DND-41 (cell line): ENCODE measurements at regions not wholly inside any gene's neighbourhood (a gene's known extent, or its start where the extent isn't known, plus 50 kb on each side); places are given as distances from the start of the nearest gene placed in this dataset.

ENCODE experiments used
- ATAC-seq: fragments of 200-7000 bp; cut with Tn5 transposase; 3 replicates; pipeline ENCODE4 v1.9.1; 2021; ENCODE audit warnings: low read depth; ENCODE audit not compliant: insufficient read depth
- DNase-seq: peaks from one replicate; pipeline ENCODE4 v3.0.0-alpha.2; 2020
- H2AFZ ChIP-seq: 2 replicates; pipeline ENCODE4 v1.6.0; 2012; ENCODE audit warnings: low read depth, low read length
- H3K27ac ChIP-seq: 2 replicates; pipeline ENCODE4 v1.5.1; 2012; ENCODE audit warnings: low read length, inconsistent platforms
- H3K27me3 ChIP-seq: fragments of 200-600 bp; sonication (generic); 2 replicates; pipeline ENCODE4 v1.6.0; 2012; ENCODE audit warnings: low read length, mild to moderate bottlenecking, inconsistent platforms; ENCODE audit not compliant: insufficient read depth, poor library complexity
- H3K36me3 ChIP-seq: 2 replicates; pipeline ENCODE4 v1.5.1; 2012; ENCODE audit warnings: low read length, inconsistent platforms; ENCODE audit not compliant: insufficient read depth
- H3K4me1 ChIP-seq: 2 replicates; pipeline ENCODE4 v1.5.1; 2012; ENCODE audit warnings: mild to moderate bottlenecking, low read length; ENCODE audit not compliant: insufficient read depth
- H3K4me2 ChIP-seq: 2 replicates; pipeline ENCODE4 v1.6.0; 2012; ENCODE audit warnings: mild to moderate bottlenecking, moderate library complexity, low read length, inconsistent platforms; ENCODE audit not compliant: insufficient read depth
- H3K4me3 ChIP-seq, 2 experiments: fragments of 200-600 bp in 1 of 2; shearing (Covaris generic) in 1 of 2; 2 replicates each; pipeline ENCODE4 v1.5.1; 2012 to 2016; ENCODE audit warnings: inconsistent platforms in 2 of 2, low read length in 2 of 2, mild to moderate bottlenecking in 2 of 2, low read depth in 1 of 2, moderate library complexity in 1 of 2
- H3K79me2 ChIP-seq: 2 replicates; pipeline ENCODE4 v1.6.0; 2012; ENCODE audit warnings: low read length, inconsistent platforms; ENCODE audit not compliant: insufficient read depth
- H3K9ac ChIP-seq: 2 replicates; pipeline ENCODE4 v1.6.0; 2012; ENCODE audit warnings: low read depth, mild to moderate bottlenecking, inconsistent platforms, low read length, moderate library complexity
- H3K9me3 ChIP-seq: 2 replicates; pipeline ENCODE4 v1.5.1; 2012; ENCODE audit warnings: low read length, moderate library complexity, mild to moderate bottlenecking, inconsistent platforms; ENCODE audit not compliant: insufficient read depth, severe bottlenecking
- H4K20me1 ChIP-seq: 2 replicates; pipeline ENCODE4 v1.6.0; 2012; ENCODE audit warnings: low read length; ENCODE audit not compliant: insufficient read depth
- EZH2 ChIP-seq: IDR thresholded peaks from 3 replicates; pipeline ENCODE4 v1.6.1; 2012; ENCODE audit warnings: borderline replicate concordance, low read depth, mild to moderate bottlenecking, moderate library complexity, low read length, inconsistent platforms; ENCODE audit not compliant: severe bottlenecking
- TF ChIP-seq, protein P1 (sequence below): IDR thresholded peaks from 2 replicates; pipeline ENCODE4 v1.5.1; 2012; ENCODE audit warnings: borderline replicate concordance, low read length, moderate library complexity, mild to moderate bottlenecking; ENCODE audit not compliant: poor library complexity, severe bottlenecking; ENCODE audit errors: extremely low read depth

DNA sequence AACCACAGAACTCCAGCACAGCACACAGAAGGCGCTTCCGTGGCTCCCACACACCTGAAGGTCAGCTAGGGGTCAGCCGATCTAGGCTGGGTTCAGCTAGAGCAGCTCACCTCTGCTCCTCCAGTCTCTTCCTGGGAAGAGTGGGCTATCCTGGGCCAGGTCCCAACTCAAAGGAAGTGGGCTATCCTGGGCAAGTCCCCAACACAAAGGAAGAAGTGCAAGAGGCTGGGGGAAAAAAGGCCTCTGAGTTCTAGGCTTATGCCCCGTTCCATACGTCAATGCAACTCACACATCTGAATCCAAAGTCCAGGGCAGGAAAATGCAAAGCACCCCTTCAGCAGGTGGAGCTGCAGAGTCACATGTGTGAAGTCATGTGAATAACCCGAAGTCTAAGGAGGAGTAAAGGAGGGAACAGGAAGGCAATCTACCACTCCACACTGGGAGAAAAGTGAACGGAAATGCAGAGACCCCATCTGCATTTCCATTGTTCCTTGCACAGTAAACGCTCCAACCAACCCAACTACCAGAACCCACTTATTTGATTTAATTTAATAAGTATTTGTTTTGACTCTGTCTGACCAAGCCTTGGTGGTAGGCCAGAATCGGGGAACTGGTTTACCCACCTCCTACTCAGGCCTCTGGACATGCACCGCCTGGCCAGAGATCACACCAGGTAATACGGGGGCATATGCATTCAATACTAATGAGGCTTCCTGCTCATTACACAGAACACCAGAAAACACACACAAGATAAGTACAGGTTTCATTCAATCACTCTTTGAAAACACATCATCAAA is 95.5 kb upstream of the RNF32 start:
- TF ChIP-seq, protein P1, sequence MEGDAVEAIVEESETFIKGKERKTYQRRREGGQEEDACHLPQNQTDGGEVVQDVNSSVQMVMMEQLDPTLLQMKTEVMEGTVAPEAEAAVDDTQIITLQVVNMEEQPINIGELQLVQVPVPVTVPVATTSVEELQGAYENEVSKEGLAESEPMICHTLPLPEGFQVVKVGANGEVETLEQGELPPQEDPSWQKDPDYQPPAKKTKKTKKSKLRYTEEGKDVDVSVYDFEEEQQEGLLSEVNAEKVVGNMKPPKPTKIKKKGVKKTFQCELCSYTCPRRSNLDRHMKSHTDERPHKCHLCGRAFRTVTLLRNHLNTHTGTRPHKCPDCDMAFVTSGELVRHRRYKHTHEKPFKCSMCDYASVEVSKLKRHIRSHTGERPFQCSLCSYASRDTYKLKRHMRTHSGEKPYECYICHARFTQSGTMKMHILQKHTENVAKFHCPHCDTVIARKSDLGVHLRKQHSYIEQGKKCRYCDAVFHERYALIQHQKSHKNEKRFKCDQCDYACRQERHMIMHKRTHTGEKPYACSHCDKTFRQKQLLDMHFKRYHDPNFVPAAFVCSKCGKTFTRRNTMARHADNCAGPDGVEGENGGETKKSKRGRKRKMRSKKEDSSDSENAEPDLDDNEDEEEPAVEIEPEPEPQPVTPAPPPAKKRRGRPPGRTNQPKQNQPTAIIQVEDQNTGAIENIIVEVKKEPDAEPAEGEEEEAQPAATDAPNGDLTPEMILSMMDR: no peak
- H3K27me3 ChIP-seq: peaks cover 6% of the 10 kb centered on the region
- H3K79me2 ChIP-seq: no peaks in the 10 kb centered on the region

DNA sequence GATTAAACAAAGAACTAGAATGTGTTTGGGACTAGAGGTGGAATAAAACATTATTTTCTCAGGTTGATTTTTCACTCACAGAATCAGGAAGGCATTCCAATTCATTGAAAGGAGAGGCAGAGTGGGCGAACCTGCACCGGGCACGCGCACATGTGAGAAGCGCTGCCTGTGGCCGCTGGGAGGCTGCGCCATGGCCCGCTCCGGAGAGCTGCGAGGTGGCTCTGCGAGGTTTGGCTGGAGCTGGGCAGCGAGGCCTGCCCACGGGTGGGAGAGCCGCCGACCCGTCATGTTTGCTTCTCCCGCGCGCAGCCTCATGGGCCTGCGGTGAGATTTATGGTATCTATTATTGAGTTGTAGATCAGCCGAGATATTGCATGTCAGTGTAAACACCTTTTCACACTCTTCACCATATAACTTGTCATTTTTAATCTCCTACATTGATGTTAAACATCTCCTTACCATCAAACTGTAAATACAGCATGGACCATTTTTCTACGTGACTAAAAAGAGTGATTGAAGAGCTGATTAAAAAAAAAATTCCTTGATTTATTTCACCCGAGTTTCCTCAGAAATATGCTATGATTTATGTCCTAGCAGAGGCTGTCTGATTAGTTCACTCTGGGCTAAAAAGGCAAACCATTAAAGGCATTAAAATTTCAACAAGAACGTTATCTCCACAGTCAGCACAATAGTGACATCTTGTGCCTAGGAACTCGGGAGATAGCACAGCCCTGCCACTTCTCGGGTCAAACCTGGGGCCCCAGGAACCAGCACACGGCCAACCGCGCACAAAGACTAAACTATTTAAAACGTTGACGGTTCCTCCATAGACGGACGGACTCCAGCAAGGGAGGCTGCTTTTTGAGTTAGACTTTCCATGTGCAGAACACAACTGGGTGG is 96.6 kb upstream of the RNF32 start:
- ATAC-seq (no peak), DNase-seq (no peak)
- Histone ChIP-seq H3K4me3 (no peak overlapping the region), H3K27ac (no peak overlapping the region), H3K9ac (no peak overlapping the region), H3K4me1 (no peaks in the 10 kb centered on the region), H4K20me1 (no peaks in the 10 kb centered on the region), H3K27me3 (peaks cover 9% of the 10 kb centered on the region), H3K9me3 (no peaks in the 10 kb centered on the region), H3K79me2 (no peaks in the 10 kb centered on the region), H2AFZ (no peak overlapping the region), H3K36me3 (no peaks in the 10 kb centered on the region), H3K4me2 (no peak overlapping the region)
- no peak for TF ChIP-seq EZH2
- TF ChIP-seq, protein P1: no peak

More for the DNA sequence above, 95.5 kb upstream of the RNF32 start:
- H3K9ac ChIP-seq: no peak overlapping the region
- H3K4me1 ChIP-seq: no peaks in the 10 kb centered on the region
- H3K4me3 ChIP-seq: no peak overlapping the region
- no peak overlapping the region for H2AFZ ChIP-seq
- no peaks in the 10 kb centered on the region for H3K36me3 ChIP-seq
- H3K4me2 ChIP-seq: no peak overlapping the region
- DNase-seq (no peak), ATAC-seq (no peak)
- H3K9me3 ChIP-seq: no peaks in the 10 kb centered on the region
- no peaks in the 10 kb centered on the region for H4K20me1 ChIP-seq
- no peak overlapping the region for H3K27ac ChIP-seq

DNA sequence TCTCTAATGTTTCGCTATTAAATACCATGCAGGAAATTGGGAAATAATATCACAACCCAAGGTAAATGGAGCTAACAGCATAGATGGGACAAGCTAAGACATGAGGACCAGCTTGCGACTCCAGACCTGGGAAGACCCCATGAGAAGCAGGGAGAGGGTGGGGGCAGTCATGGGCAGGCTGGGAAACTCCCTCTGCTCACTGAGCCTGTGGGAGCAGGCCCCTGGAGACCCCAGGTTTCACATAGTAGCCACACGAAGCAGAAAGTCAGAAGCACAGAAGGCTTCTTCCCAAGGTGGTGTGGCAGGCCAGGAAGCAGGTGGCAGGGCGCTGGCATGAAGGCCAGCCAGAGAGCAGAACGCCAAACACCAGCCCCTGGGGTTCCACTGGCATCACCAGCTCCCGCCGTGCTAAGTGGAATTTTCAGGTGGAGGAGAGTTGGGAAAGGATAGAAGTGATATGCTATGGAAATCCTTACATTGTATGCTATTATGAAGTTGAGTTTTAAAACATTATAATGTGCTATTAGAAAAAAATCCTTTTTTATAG is 99.9 kb upstream of the RNF32 start:
- Histone ChIP-seq H3K9me3 (no peaks in the 10 kb centered on the region), H3K9ac (no peak overlapping the region), H3K4me1 (no peaks in the 10 kb centered on the region), H2AFZ (no peak overlapping the region), H4K20me1 (no peaks in the 10 kb centered on the region), H3K4me3 (no peak overlapping the region), H3K27me3 (peaks cover 11% of the 10 kb centered on the region), H3K27ac (no peak overlapping the region), H3K36me3 (no peaks in the 10 kb centered on the region), H3K4me2 (no peak overlapping the region), H3K79me2 (no peaks in the 10 kb centered on the region)
- DNase-seq: no peak
- ATAC-seq: no peak
- TF ChIP-seq, protein P1: no peak
- TF ChIP-seq EZH2: no peak
